Gastrocnemius medialis (tissue), 4 donors: ENCODE measurements at regions not wholly inside any gene's neighbourhood (a gene's known extent, or its start where the extent isn't known, plus 50 kb on each side); places are given as distances from the start of the nearest gene placed in this dataset.

Experiments
- POLR2A ChIP-seq, 2 donors: fragments of 450-650 bp; IDR thresholded peaks; one replicate each; pipeline ENCODE4 v1.6.1; 2017; ENCODE audit warnings: antibody characterized with exemption in 2 of 2, mild to moderate bottlenecking in 2 of 2, moderate library complexity in 2 of 2
- TF ChIP-seq, protein P1 (sequence below), 5 experiments: fragments of 450-650 bp in 3 of 5; fragments of 200-600 bp in 2 of 5; sonication (generic) in 2 of 5; IDR thresholded peaks in 4 of 5; conservative IDR thresholded peaks in 1 of 5; 1 replicate in 4 of 5; 2 replicates in 1 of 5; pipeline ENCODE4 v1.5.1; 2016 to 2019; ENCODE audit warnings: antibody characterized with exemption in 5 of 5, mild to moderate bottlenecking in 3 of 5, moderate library complexity in 3 of 5

DNA sequence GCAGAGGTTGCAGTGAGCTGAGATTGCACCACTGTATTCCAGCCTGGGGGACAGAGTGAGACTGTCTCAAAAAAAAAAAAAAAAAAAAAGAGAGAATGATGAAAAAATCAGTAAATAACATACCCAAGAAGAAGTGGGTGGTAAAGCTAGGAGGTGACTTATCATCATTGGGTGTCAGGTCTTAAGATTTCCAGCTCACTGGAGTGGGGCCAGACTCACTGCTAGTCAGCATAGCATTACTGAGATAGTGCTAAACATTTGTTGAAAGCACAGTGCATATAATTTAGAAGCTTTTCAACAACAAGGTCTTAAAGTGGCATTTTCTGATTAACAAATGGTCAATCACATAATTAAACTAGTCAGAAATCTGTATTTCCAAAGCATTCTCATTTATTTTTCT is 221.8 kb upstream of the GYPA start:
- TF ChIP-seq, protein P1, sequence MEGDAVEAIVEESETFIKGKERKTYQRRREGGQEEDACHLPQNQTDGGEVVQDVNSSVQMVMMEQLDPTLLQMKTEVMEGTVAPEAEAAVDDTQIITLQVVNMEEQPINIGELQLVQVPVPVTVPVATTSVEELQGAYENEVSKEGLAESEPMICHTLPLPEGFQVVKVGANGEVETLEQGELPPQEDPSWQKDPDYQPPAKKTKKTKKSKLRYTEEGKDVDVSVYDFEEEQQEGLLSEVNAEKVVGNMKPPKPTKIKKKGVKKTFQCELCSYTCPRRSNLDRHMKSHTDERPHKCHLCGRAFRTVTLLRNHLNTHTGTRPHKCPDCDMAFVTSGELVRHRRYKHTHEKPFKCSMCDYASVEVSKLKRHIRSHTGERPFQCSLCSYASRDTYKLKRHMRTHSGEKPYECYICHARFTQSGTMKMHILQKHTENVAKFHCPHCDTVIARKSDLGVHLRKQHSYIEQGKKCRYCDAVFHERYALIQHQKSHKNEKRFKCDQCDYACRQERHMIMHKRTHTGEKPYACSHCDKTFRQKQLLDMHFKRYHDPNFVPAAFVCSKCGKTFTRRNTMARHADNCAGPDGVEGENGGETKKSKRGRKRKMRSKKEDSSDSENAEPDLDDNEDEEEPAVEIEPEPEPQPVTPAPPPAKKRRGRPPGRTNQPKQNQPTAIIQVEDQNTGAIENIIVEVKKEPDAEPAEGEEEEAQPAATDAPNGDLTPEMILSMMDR (IDR thresholded peaks at IDR 0.05 in 4 of 5, conservative IDR thresholded peaks at IDR 0.05 in 1 of 5) = no peak
- TF ChIP-seq POLR2A (IDR thresholded peaks at IDR 0.05) = no peak
